ENCODE measurements at regions not wholly inside any gene's neighbourhood (a gene's known extent, or its start where the extent isn't known, plus 50 kb on each side); places are given as distances from the start of the nearest gene placed in this dataset.
"Not testable (repeated sequence)": the region's sequence is repeated elsewhere in the genome, so short reads cannot be mapped to it uniquely, and the experiment has no call there.

GRCh38 chr12:88833641-88834116 is 253.4 kb upstream of the KITLG start:
- peaks cover 0 to 5% (median 2%) of the 10 kb centered on the region in 4 donors for H3K9me3 ChIP-seq (ENCODE audit: control insufficient read depth in 4 of 4, insufficient read depth in 3 of 4, low read length in 3 of 4)
- H3K9ac ChIP-seq (ENCODE audit: insufficient read depth in 1 of 2, low read length in 2 of 2) = no peak overlapping the region
- no peak overlapping the region for H3K4me3 ChIP-seq
- peaks cover 0 to 2% (median 0%) of the 10 kb centered on the region in 4 donors for H3K36me3 ChIP-seq (ENCODE audit: control insufficient read depth in 4 of 4, insufficient read depth in 4 of 4, low read length in 4 of 4)
- H3K27me3 ChIP-seq (ENCODE audit: control insufficient read depth in 3 of 3, insufficient read depth in 3 of 3, low read length in 2 of 3) = no peaks in the 10 kb centered on the region
- DNase-seq (peak in 1 of 3 donors; percentile 33), ATAC-seq (ENCODE audit: insufficient read depth, low FRiP score) (no peak)
- peaks cover 0 to 3% (median 0%) of the 10 kb centered on the region in 5 donors for H3K4me1 ChIP-seq (ENCODE audit: control insufficient read depth in 5 of 5, insufficient read depth in 5 of 5, low read length in 5 of 5)
- no peak overlapping the region for H3K27ac ChIP-seq (ENCODE audit: low read depth in 1 of 2, low read length in 1 of 2)
- no peak for TF ChIP-seq CTCF (IDR thresholded peaks at IDR 0.05; ENCODE audit: control extremely low read depth, extremely low read depth)

GRCh38 chr12:88828537-88828936 is 248.3 kb upstream of the KITLG start:
- H3K9me3 ChIP-seq (ENCODE audit: control insufficient read depth in 4 of 4, insufficient read depth in 3 of 4, low read length in 3 of 4); DNase-seq; H3K27ac ChIP-seq (ENCODE audit: low read depth in 1 of 2, low read length in 1 of 2); H3K36me3 ChIP-seq (ENCODE audit: control insufficient read depth in 4 of 4, insufficient read depth in 4 of 4, low read length in 4 of 4); H3K27me3 ChIP-seq (ENCODE audit: control insufficient read depth in 3 of 3, insufficient read depth in 3 of 3, low read length in 2 of 3); ATAC-seq (ENCODE audit: insufficient read depth, low FRiP score); H3K4me1 ChIP-seq (ENCODE audit: control insufficient read depth in 5 of 5, insufficient read depth in 5 of 5, low read length in 5 of 5); H3K9ac ChIP-seq (ENCODE audit: insufficient read depth in 1 of 2, low read length in 2 of 2); H3K4me3 ChIP-seq: not testable (repeated sequence)
- WGBS, 2 donors = 56 to 61% methylated on average over 2 of the region's 2 CpGs

- ATAC-seq (ENCODE audit: insufficient read depth, low FRiP score) (no peak), DNase-seq (no peak)
- H3K27ac ChIP-seq (ENCODE audit: low read depth in 1 of 2, low read length in 1 of 2) = no peak overlapping the region
- H3K4me3 ChIP-seq = no peak overlapping the region
- TF ChIP-seq CTCF (IDR thresholded peaks at IDR 0.05; ENCODE audit: control extremely low read depth, extremely low read depth) = no peak
- H3K27me3 ChIP-seq (ENCODE audit: control insufficient read depth in 3 of 3, insufficient read depth in 3 of 3, low read length in 2 of 3) = no peaks in the 10 kb centered on the region
- H3K4me1 ChIP-seq (ENCODE audit: control insufficient read depth in 5 of 5, insufficient read depth in 5 of 5, low read length in 5 of 5) = no peaks in the 10 kb centered on the region
- H3K36me3 ChIP-seq (ENCODE audit: control insufficient read depth in 4 of 4, insufficient read depth in 4 of 4, low read length in 4 of 4) = no peaks in the 10 kb centered on the region
- 93 to 97% methylated on average over 1 of the region's 1 CpG for WGBS, 2 donors
- H3K9me3 ChIP-seq (ENCODE audit: control insufficient read depth in 4 of 4, insufficient read depth in 3 of 4, low read length in 3 of 4) = no peaks in the 10 kb centered on the region
- no peak overlapping the region for H3K9ac ChIP-seq (ENCODE audit: insufficient read depth in 1 of 2, low read length in 2 of 2)
Measured at GRCh38 chr12:88820012-88820411, 239.7 kb upstream of the KITLG start.

GRCh38 chr12:88816201-88816600 is 235.9 kb upstream of the KITLG start:
- Histone ChIP-seq H3K4me1 (ENCODE audit: control insufficient read depth in 5 of 5, insufficient read depth in 5 of 5, low read length in 5 of 5) (no peaks in the 10 kb centered on the region), H3K27ac (ENCODE audit: low read depth in 1 of 2, low read length in 1 of 2) (no peak overlapping the region), H3K4me3 (no peak overlapping the region), H3K9me3 (ENCODE audit: control insufficient read depth in 4 of 4, insufficient read depth in 3 of 4, low read length in 3 of 4) (no peaks in the 10 kb centered on the region), H3K27me3 (ENCODE audit: control insufficient read depth in 3 of 3, insufficient read depth in 3 of 3, low read length in 2 of 3) (no peaks in the 10 kb centered on the region), H3K36me3 (ENCODE audit: control insufficient read depth in 4 of 4, insufficient read depth in 4 of 4, low read length in 4 of 4) (no peaks in the 10 kb centered on the region), H3K9ac (ENCODE audit: insufficient read depth in 1 of 2, low read length in 2 of 2) (no peak overlapping the region)
- ATAC-seq (ENCODE audit: insufficient read depth, low FRiP score) (no peak), DNase-seq (peak in 1 of 3 donors; percentile 41)
- TF ChIP-seq CTCF (IDR thresholded peaks at IDR 0.05; ENCODE audit: control extremely low read depth, extremely low read depth) = no peak

Data from lung (tissue), 11 donors.